ENCODE measurements at regions not wholly inside any gene's neighbourhood (a gene's known extent, or its start where the extent isn't known, plus 50 kb on each side); places are given as distances from the start of the nearest gene placed in this dataset.

GRCh38 chr4:130568746-130569145 is 1472.8 kb downstream of the C4orf33 start:
- intact Hi-C loops (cut with DNase I), result no loop called here
- no peak for DNase-seq (ENCODE audit: low spot score)

- intact Hi-C loops (cut with DNase I), result no loop called here
Observed at GRCh38 chr4:130573742-130574141, 1477.8 kb downstream of the C4orf33 start.

GRCh38 chr4:130574215-130574614 is 1478.3 kb downstream of the C4orf33 start:
- intact Hi-C loops (cut with DNase I), result no loop called here
- no peak for DNase-seq (ENCODE audit: low spot score)

More at GRCh38 chr4:130573742-130574141, 1477.8 kb downstream of the C4orf33 start:
- no peak for DNase-seq (ENCODE audit: low spot score)

- intact Hi-C loops (cut with DNase I), result no loop called here
- DNase-seq (ENCODE audit: low spot score), result no peak
Observed at GRCh38 chr4:130576218-130576617, 1480.3 kb downstream of the C4orf33 start.

GRCh38 chr4:130591091-130591490 is 1495.1 kb downstream of the C4orf33 start:
- intact Hi-C loops (cut with DNase I), result no loop called here
- DNase-seq (ENCODE audit: low spot score), result no peak

DNA sequence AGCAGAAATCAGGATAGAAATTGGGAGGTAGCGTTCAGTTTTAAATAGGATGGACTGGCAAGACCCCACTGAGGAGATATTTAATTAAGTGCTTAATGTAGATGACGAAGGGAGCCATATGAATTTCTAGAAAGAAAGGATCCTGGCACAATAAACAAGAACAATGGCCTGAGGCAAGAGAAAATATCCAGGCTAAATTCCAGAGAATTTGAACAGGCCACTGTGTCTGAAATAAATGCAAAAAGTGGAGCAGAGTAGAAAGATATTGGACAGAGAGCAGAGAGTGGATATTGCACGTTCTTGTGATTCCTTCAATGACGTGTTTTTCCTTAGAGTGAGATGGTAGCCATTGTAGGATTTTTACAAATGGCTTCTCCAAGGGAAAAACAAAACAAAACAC is 1504.8 kb downstream of the C4orf33 start:
- intact Hi-C loops (cut with DNase I), result no loop called here
- DNase-seq (ENCODE audit: low spot score), result no peak

GRCh38 chr4:130603043-130603442 is 1507.1 kb downstream of the C4orf33 start:
- intact Hi-C loops (cut with DNase I), result no loop called here
- DNase-seq (ENCODE audit: low spot score), result no peak

DNA sequence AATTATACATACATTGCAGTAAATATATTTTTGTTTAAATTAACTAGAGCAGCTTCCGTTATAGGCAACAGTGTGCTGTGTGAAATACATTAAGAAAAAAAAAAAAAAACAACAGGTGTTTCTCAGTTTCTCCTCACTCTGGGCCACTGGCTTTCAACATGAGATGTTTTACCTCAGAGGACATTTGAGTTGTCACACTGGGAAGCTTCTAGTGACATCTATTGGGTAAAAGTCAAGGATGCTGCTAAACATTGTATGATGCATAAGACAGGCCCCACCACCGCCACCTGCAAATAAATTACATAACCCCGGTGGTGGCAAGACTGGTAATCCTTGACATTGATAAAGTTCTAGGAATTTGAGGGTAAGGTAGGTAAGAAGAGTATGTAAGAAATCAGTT is 1512.2 kb downstream of the C4orf33 start:
- no peak for DNase-seq (ENCODE audit: low spot score)
- intact Hi-C loops (cut with DNase I), result no loop called here

DNA sequence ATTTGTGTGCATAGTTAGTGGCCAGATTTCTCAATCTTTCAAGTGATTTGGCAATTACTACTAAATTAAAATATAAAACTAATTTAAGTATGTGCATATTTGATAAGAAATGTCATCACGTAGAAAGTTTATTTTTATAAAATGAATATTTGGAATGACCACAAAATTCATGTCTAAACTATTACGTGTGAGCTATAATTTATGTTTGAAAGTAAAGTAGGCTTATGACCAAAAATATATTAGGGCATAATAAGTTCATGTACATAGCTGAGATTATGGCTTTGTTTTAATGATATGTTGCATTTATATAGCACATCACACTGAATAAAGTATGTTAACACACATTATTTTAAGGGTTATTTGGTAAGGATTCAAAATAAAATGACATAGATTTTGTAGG is 1532.6 kb downstream of the C4orf33 start:
- no peak for DNase-seq (ENCODE audit: low spot score)
- intact Hi-C loops (cut with DNase I), result no loop called here

DNA sequence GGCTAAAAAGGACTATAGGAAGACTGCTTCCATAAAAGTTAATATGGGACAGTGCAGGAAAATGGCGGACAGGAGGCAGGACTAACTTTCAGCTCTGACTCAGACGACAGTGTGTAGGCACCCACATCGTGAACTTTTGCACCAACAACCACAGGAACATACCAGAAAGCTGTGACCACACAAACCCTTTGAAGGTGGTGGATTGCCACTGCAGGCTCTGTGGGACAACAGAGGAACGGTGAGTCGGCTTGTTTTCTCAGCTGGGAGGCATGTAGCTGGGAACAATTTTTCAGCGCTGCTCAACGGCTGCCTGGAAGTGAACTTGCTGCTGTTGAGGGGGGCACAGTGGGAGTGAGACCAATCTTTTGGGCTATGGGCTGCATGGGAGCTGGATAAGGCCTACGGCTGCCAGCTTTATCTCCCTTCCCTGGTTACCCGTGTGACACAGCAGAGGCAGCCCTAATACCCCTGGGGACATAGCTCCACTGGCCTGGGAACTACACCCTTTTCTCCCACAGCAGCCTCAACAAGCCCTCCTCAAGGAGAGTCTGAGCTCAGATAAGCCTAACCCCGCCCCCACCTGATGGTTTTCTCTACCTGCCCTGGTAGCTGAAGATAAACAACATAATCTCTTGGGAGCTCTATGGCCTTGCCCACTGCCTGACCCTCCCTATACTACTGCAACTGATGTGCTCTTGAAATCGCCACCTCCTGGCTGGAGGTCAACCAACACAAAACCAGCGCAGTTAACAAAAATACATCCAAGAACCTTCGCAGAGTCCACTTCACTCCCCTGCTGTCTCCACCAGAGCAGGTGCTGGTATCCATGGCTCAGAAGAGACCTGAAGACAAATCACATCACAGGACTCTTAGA is 1537.0 kb downstream of the C4orf33 start:
- no peak for DNase-seq (ENCODE audit: low spot score)
- intact Hi-C loops (cut with DNase I), result no loop called here

DNA sequence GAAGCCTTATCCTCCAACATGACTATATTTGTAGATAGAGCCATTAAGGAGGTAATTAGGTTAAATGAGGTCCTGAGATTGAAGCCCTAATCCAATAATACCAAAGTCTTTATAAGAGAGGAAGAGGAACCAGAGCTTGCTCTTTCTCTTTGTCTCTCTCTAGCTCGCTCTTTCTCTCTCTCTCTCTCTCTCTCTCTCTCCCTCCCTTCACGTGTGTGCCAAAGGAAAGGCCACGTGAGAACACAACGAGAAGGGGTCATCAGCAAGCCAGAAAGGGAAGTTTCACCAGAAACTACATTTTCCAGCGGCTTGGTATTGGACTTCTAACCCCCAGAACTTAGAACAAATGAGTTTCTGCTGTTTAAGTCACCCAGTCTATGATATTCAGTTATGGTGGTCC is 1540.5 kb downstream of the C4orf33 start:
- intact Hi-C loops (cut with DNase I), result no loop called here
- DNase-seq (ENCODE audit: low spot score), result no peak

DNA sequence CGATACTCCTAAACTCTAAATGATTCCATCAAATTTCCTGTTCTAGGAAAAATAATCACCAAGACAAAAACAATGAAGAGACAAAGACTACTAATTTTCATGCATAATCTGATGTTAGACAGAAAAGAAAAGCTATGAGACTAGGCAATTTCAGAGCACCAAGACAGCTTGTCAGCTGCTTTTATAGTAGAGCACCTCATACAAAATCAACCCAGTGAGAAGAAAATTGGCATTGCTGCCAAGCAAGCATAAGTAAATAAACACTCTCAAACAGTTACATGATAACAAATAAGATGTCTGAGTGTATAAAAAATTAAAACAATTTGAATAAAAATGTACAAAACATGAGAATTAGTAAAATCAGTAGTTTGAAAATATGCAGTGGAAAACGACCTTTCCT is 1544.6 kb downstream of the C4orf33 start:
- intact Hi-C loops (cut with DNase I), result no loop called here
- no peak for DNase-seq (ENCODE audit: low spot score)

- intact Hi-C loops (cut with DNase I), result no loop called here
- no peak for DNase-seq (ENCODE audit: low spot score)
Observed at GRCh38 chr4:130646886-130647285, 1550.9 kb downstream of the C4orf33 start.

DNA sequence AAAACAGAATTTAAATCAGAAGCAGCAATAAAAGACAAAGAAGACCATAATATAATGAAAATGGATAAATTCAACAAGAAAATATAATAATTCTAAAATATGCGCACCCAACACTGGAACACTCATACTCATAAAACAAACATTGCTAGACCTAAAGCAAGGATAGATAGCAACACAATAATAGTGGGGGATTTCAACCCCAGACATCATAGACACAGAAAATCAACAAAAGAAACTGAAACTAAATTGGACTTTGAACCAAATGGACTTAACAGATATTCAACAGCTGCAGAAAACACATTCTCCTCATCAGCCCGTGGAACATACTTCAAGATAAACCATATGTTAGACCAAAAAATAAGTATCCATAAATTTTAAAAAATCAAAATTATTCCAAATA is 1552.6 kb downstream of the C4orf33 start:
- intact Hi-C loops (cut with DNase I), result no loop called here
- DNase-seq (ENCODE audit: low spot score), result no peak

- intact Hi-C loops (cut with DNase I), result no loop called here
- no peak for DNase-seq (ENCODE audit: low spot score)
Observed at GRCh38 chr4:130653842-130654241, 1557.9 kb downstream of the C4orf33 start.

- no peak for DNase-seq (ENCODE audit: low spot score)
- intact Hi-C loops (cut with DNase I), result no loop called here
Observed at GRCh38 chr4:130659320-130659719, 1563.4 kb downstream of the C4orf33 start.

DNA sequence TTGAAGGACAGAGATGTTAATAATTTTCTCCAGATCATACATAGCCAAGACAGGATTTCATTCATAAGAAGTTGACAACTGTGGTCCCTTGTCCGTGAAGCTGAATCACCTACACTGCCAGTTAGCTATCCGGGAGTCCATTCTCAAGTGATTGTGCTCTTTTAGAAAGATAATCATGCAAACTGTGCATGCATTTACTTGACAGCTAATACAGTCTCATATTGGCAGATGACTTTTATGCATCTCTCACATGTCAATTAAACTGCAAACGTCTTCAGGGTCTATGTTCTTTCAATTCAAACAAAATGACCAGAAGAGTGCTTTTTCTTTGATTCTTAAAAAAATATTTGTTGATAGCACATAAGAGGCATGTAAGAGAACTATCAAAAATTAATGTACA is 1572.9 kb downstream of the C4orf33 start:
- intact Hi-C loops (cut with DNase I), result no loop called here
- no peak for DNase-seq (ENCODE audit: low spot score)

GRCh38 chr4:130675266-130675665 is 1579.3 kb downstream of the C4orf33 start:
- intact Hi-C loops (cut with DNase I), result no loop called here
- DNase-seq (ENCODE audit: low spot score), result no peak

- no peak for DNase-seq (ENCODE audit: low spot score)
- intact Hi-C loops (cut with DNase I), result no loop called here
Observed at GRCh38 chr4:130689181-130689580, 1593.2 kb downstream of the C4orf33 start.

- DNase-seq (ENCODE audit: low spot score), result no peak
- intact Hi-C loops (cut with DNase I), result no loop called here
Observed at GRCh38 chr4:130698251-130698650, 1602.3 kb downstream of the C4orf33 start.

DNA sequence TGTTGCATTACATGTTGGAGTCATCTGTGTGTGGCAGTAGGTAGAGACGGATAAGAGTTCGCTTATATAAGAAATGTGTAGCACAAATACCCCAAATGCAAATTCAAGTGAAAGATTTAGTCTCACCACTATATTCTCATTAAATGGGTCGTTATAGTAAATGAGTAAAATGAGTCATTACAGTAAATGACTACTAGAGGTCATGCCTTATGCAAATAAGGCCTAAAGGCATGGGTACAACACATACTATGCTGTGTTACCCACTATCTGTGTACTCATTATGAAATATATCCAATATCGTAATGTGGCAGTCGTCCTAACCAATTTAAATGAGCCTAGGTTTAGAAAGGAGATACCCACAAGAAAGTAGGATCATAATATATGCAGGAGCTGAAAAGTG is 1603.1 kb downstream of the C4orf33 start:
- intact Hi-C loops (cut with DNase I), result no loop called here
- no peak for DNase-seq (ENCODE audit: low spot score)
